Activated CD8-positive, alpha-beta T cell treated with anti-CD3 and anti-CD28 coated beads for 36 hours (primary cell): ENCODE measurements at regions not wholly inside any gene's neighbourhood (a gene's known extent, or its start where the extent isn't known, plus 50 kb on each side); places are given as distances from the start of the nearest gene placed in this dataset.

Source experiments
- ATAC-seq: fragments of 200-7000 bp; cut with Tn5 transposase; one replicate; pipeline ENCODE4 v1.10.0; 2021; ENCODE audit warnings: mild to moderate bottlenecking, moderate library complexity
- CTCF ChIA-PET: fragments of 350-600 bp; sonication (Branson Sonifier 250); formaldehyde crosslinking; loops from one replicate; lab custom pipeline; 2021; ENCODE audit warnings: antibody characterized with exemption; lab: Charles Lee
- POLR2A ChIA-PET: fragments of 350-600 bp; sonication (Branson Sonifier 250); formaldehyde crosslinking; loops from one replicate; lab custom pipeline; 2021; ENCODE audit warnings: antibody characterized with exemption; lab: Charles Lee
- DNase-seq: peaks from one replicate; pipeline ENCODE4 v3.0.0-alpha.2; 2020
- H3K27ac Mint-ChIP-seq: one replicate; pipeline ENCODE4 v1.8.0; 2021; ENCODE audit warnings: mild to moderate bottlenecking, mixed read lengths
- H3K27me3 Mint-ChIP-seq: one replicate; pipeline ENCODE4 v1.8.0; 2021; ENCODE audit warnings: mixed read lengths
- H3K36me3 Mint-ChIP-seq: one replicate; pipeline ENCODE4 v1.8.0; 2021; ENCODE audit warnings: low read depth, mixed read lengths
- H3K4me1 Mint-ChIP-seq: one replicate; pipeline ENCODE4 v1.8.0; 2021; ENCODE audit warnings: low read depth, mixed read lengths
- H3K4me3 Mint-ChIP-seq: one replicate; pipeline ENCODE4 v1.8.0; 2021; ENCODE audit warnings: mild to moderate bottlenecking, moderate library complexity, mixed read lengths
- H3K9me3 Mint-ChIP-seq: one replicate; pipeline ENCODE4 v1.8.0; 2021; ENCODE audit warnings: mixed read lengths
- CTCF ChIP-seq: fragments of 200-600 bp; IDR thresholded peaks from one replicate; pipeline ENCODE4 v1.8.0; 2022; ENCODE audit warnings: antibody characterized with exemption, mild to moderate bottlenecking
- intact Hi-C: fragments of 100-400 bp; cut with micrococcal nuclease; formaldehyde crosslinking; loops from one replicate; pipeline ENCODE4 v1.10.0; 2022

GRCh38 chr14:22143363-22143762 is 445.7 kb downstream of the DAD1 start:
- intact Hi-C loops, result no loop called here
- H3K4me1 Mint-ChIP-seq, result no peaks in the 10 kb centered on the region
- CTCF ChIA-PET, result interaction anchor here (1.1 to 1.7 kb wide), 2 partner anchors 12 to 21 kb away, joined by 3 to 11 read pairs; no protein-coding TSS in a partner anchor
- POLR2A ChIA-PET, result interaction anchor here (0.9 to 3.2 kb wide), 2 partner anchors 11 to 39 kb away, joined by 3 to 12 read pairs; no protein-coding TSS in a partner anchor
- no peak for TF ChIP-seq CTCF
- peaks cover 3% of the 10 kb centered on the region for H3K36me3 Mint-ChIP-seq
- DNase-seq, result no peak
- no peak overlapping the region for H3K4me3 Mint-ChIP-seq
- H3K27me3 Mint-ChIP-seq, result no peaks in the 10 kb centered on the region
- H3K27ac Mint-ChIP-seq, result no peak overlapping the region
- no peaks in the 10 kb centered on the region for H3K9me3 Mint-ChIP-seq
- ATAC-seq, result peak; percentile 37

GRCh38 chr14:22140633-22141032 is 448.4 kb downstream of the DAD1 start:
- Mint-ChIP-seq H3K27me3 (no peaks in the 10 kb centered on the region), H3K36me3 (no peaks in the 10 kb centered on the region), H3K4me3 (no peak overlapping the region), H3K9me3 (no peaks in the 10 kb centered on the region), H3K4me1 (no peaks in the 10 kb centered on the region), H3K27ac (no peak overlapping the region)
- DNase-seq (no peak), ATAC-seq (no peak)
- TF ChIP-seq CTCF, result no peak
- ChIA-PET CTCF (no interaction called here), POLR2A (no interaction called here)
- intact Hi-C loops, result no loop called here

- Mint-ChIP-seq H3K4me1 (peaks cover 5% of the 10 kb centered on the region), H3K27ac (no peak overlapping the region), H3K9me3 (no peaks in the 10 kb centered on the region), H3K27me3 (no peaks in the 10 kb centered on the region), H3K4me3 (no peak overlapping the region), H3K36me3 (peaks cover 4% of the 10 kb centered on the region)
- TF ChIP-seq CTCF, result peak; percentile 34
- intact Hi-C loops, result no loop called here
- POLR2A ChIA-PET, result interaction anchor here (3.2 kb wide), 1 partner anchor 13 kb away, joined by 12 read pairs; no protein-coding TSS in a partner anchor
- ATAC-seq (peak; percentile 34), DNase-seq (peak; percentile 47)
- CTCF ChIA-PET, result interaction anchor here (0.8 to 3.0 kb wide), 14 partner anchors 9 to 438 kb away, joined by 3 to 23 read pairs (median 4); no protein-coding TSS in a partner anchor
Observed at GRCh38 chr14:22131749-22132476, 457.1 kb downstream of the DAD1 start.

- H3K4me3 Mint-ChIP-seq, result peak overlapping the region; percentile 80
- H3K4me1 Mint-ChIP-seq, result peaks cover 10% of the 10 kb centered on the region
- peaks cover 5% of the 10 kb centered on the region for H3K36me3 Mint-ChIP-seq
- ATAC-seq (no peak), DNase-seq (no peak)
- TF ChIP-seq CTCF, result no peak
- H3K27me3 Mint-ChIP-seq, result no peaks in the 10 kb centered on the region
- ChIA-PET POLR2A (interaction anchor here (0.6 to 1.5 kb wide), 3 partner anchors 378 to 395 kb away, joined by 3 to 4 read pairs (median 4); no protein-coding TSS in a partner anchor), CTCF (interaction anchor here (2.4 to 2.8 kb wide), 2 partner anchors 8 to 446 kb away, joined by 12 to 18 read pairs; no protein-coding TSS in a partner anchor)
- peak overlapping the region; percentile 92 for H3K27ac Mint-ChIP-seq
- H3K9me3 Mint-ChIP-seq, result no peaks in the 10 kb centered on the region
- intact Hi-C loops, result no loop called here
Observed at GRCh38 chr14:22124073-22124613, 450.5 kb upstream of the OR4E1 start.
